Mesenchymal stem cell (in vitro differentiated cells and primary cell): ENCODE measurements at regions not wholly inside any gene's neighbourhood (a gene's known extent, or its start where the extent isn't known, plus 50 kb on each side); places are given as distances from the start of the nearest gene placed in this dataset.

Experiments
- DNase-seq: peaks from one replicate; pipeline ENCODE4 v3.0.0-alpha.2; 2013
- H2AFZ ChIP-seq: one replicate; pipeline ENCODE4 v1.6.1; 2013; ENCODE audit warnings: low read depth, mild to moderate bottlenecking, control low read depth, inconsistent platforms, low read length, moderate library complexity
- H2AK5ac ChIP-seq: 2 replicates; pipeline ENCODE4 v1.6.1; 2013; ENCODE audit warnings: low read length, moderate library complexity, mild to moderate bottlenecking, inconsistent platforms; ENCODE audit not compliant: severe bottlenecking
- H2BK120ac ChIP-seq: one replicate; pipeline ENCODE4 v1.6.1; 2013; ENCODE audit warnings: low read depth, mild to moderate bottlenecking, inconsistent platforms, low read length, moderate library complexity
- H2BK12ac ChIP-seq, 2 experiments: one replicate each; pipeline ENCODE4 v1.6.1; 2013; ENCODE audit warnings: inconsistent platforms in 2 of 2, low read length in 2 of 2, mild to moderate bottlenecking in 2 of 2, moderate library complexity in 2 of 2, control low read depth in 1 of 2
- H2BK15ac ChIP-seq: one replicate; pipeline ENCODE4 v1.6.1; 2013; ENCODE audit warnings: mild to moderate bottlenecking, low read depth, inconsistent platforms; ENCODE audit not compliant: poor library complexity, severe bottlenecking
- H2BK5ac ChIP-seq: 2 replicates; pipeline ENCODE4 v1.6.1; 2013; ENCODE audit warnings: low read depth, mild to moderate bottlenecking, low read length, control low read depth, inconsistent platforms; ENCODE audit not compliant: poor library complexity, severe bottlenecking
- H3K14ac ChIP-seq, 2 experiments: one replicate each; pipeline ENCODE4 v1.6.1; 2013; ENCODE audit warnings: inconsistent platforms in 2 of 2, low read length in 2 of 2, control low read depth in 1 of 2, mild to moderate bottlenecking in 1 of 2, moderate library complexity in 1 of 2
- H3K18ac ChIP-seq, 2 experiments: one replicate each; pipeline ENCODE4 v1.6.1; 2013; ENCODE audit warnings: inconsistent platforms in 2 of 2, low read length in 2 of 2, control low read depth in 1 of 2, low read depth in 1 of 2, mild to moderate bottlenecking in 1 of 2
- H3K23ac ChIP-seq, 2 experiments: one replicate each; pipeline ENCODE4 v1.6.1; 2013; ENCODE audit warnings: inconsistent platforms in 2 of 2, low read length in 2 of 2, mild to moderate bottlenecking in 2 of 2, moderate library complexity in 2 of 2, control low read depth in 1 of 2
- H3K27ac ChIP-seq: 2 replicates; pipeline ENCODE4 v1.5.1; 2013; ENCODE audit warnings: mild to moderate bottlenecking, moderate library complexity, low read length, control low read depth, inconsistent platforms; ENCODE audit not compliant: poor library complexity, severe bottlenecking
- H3K27me3 ChIP-seq, 2 experiments: 2 replicates each; pipeline versions ENCODE4 v1.6.1 to v1.7.0; 2013; ENCODE audit warnings: low read length in 2 of 2, mild to moderate bottlenecking in 2 of 2, moderate library complexity in 2 of 2, control low read depth in 1 of 2, inconsistent platforms in 1 of 2; ENCODE audit not compliant: control insufficient read depth in 1 of 2, insufficient read depth in 1 of 2
- H3K36me3 ChIP-seq, 2 experiments: 2 replicates each; pipeline versions ENCODE4 v1.6.1 to v1.7.0; 2013; ENCODE audit warnings: low read length in 2 of 2, control low read depth in 1 of 2, inconsistent platforms in 1 of 2, low read depth in 1 of 2, mild to moderate bottlenecking in 1 of 2; ENCODE audit not compliant: insufficient read depth in 2 of 2, control insufficient read depth in 1 of 2
- H3K4ac ChIP-seq, 2 experiments: one replicate each; pipeline ENCODE4 v1.6.1; 2013; ENCODE audit warnings: inconsistent platforms in 2 of 2, low read length in 2 of 2, mild to moderate bottlenecking in 2 of 2, moderate library complexity in 2 of 2, control low read depth in 1 of 2, low read depth in 1 of 2
- H3K4me1 ChIP-seq: 2 replicates; pipeline ENCODE4 v1.6.1; 2013; ENCODE audit warnings: low read depth, low read length, control low read depth; ENCODE audit not compliant: control insufficient read depth, insufficient read depth
- H3K4me2 ChIP-seq: 2 replicates; pipeline ENCODE4 v1.6.1; 2013; ENCODE audit warnings: low read length, mild to moderate bottlenecking, inconsistent platforms; ENCODE audit not compliant: poor library complexity, severe bottlenecking
- H3K4me3 ChIP-seq, 2 experiments: 2 replicates each; pipeline versions ENCODE4 v1.5.1 to v1.7.0; 2013; ENCODE audit warnings: low read length in 2 of 2, mild to moderate bottlenecking in 2 of 2, control low read depth in 1 of 2, low read depth in 1 of 2; ENCODE audit not compliant: insufficient read depth in 1 of 2
- H3K79me1 ChIP-seq: replicated peaks from 2 replicates; pipeline ENCODE4 v1.6.1; 2013; ENCODE audit warnings: mild to moderate bottlenecking, control low read depth, low read length, inconsistent platforms; ENCODE audit not compliant: poor library complexity, severe bottlenecking
- H3K9ac ChIP-seq: 2 replicates; pipeline ENCODE4 v1.7.0; 2013; ENCODE audit warnings: mild to moderate bottlenecking, low read length, moderate library complexity
- H3K9me3 ChIP-seq: 2 replicates; pipeline ENCODE4 v1.7.0; 2013; ENCODE audit warnings: mild to moderate bottlenecking, low read length; ENCODE audit not compliant: control insufficient read depth
- H4K8ac ChIP-seq: one replicate; pipeline ENCODE4 v1.6.1; 2013; ENCODE audit warnings: inconsistent platforms, mild to moderate bottlenecking, low read length, moderate library complexity
- H4K91ac ChIP-seq: one replicate; pipeline ENCODE4 v1.6.1; 2013; ENCODE audit warnings: mild to moderate bottlenecking, low read length, inconsistent platforms
- WGBS: methylation state at CpG from one replicate; pipeline ENCODE4 v1.1.7; 2013; ENCODE audit warnings: mixed read lengths; 5-methylcytosine and 5-hydroxymethylcytosine counted together

GRCh38 chr17:83152745-83153611 lies 73.6 kb downstream of the METRNL start:
- no peaks in the 10 kb centered on the region for H3K79me1 ChIP-seq
- H3K9me3 ChIP-seq, result no peaks in the 10 kb centered on the region
- no peak overlapping the region for H3K4ac ChIP-seq
- H3K4me3 ChIP-seq, result no peak overlapping the region
- H3K9ac ChIP-seq, result no peak overlapping the region
- H3K14ac ChIP-seq, result no peak overlapping the region
- no peak overlapping the region for H2BK120ac ChIP-seq
- H3K23ac ChIP-seq, result no peak overlapping the region
- no peak overlapping the region for H2BK15ac ChIP-seq
- no peak overlapping the region for H4K91ac ChIP-seq
- WGBS, result 93% methylated on average over 63 of the region's 64 CpGs
- DNase-seq, result no peak
- no peak overlapping the region for H3K4me2 ChIP-seq
- H3K36me3 ChIP-seq, result no peaks in the 10 kb centered on the region
- no peak overlapping the region for H3K18ac ChIP-seq
- no peak overlapping the region for H2BK5ac ChIP-seq
- no peaks in the 10 kb centered on the region for H3K27me3 ChIP-seq
- H3K4me1 ChIP-seq, result peaks cover 57% of the 10 kb centered on the region
- no peak overlapping the region for H4K8ac ChIP-seq
- no peak overlapping the region for H2AFZ ChIP-seq
- H3K27ac ChIP-seq, result no peak overlapping the region
- no peak overlapping the region for H2BK12ac ChIP-seq
- H2AK5ac ChIP-seq, result peak overlapping the region; percentile 87

- no peak overlapping the region for H3K4ac ChIP-seq
- H2BK15ac ChIP-seq, result no peak overlapping the region
- H4K91ac ChIP-seq, result no peak overlapping the region
- H3K79me1 ChIP-seq, result no peaks in the 10 kb centered on the region
- no peak overlapping the region for H2BK12ac ChIP-seq
- no peak overlapping the region for H3K14ac ChIP-seq
- H3K27ac ChIP-seq, result no peak overlapping the region
- no peak overlapping the region for H3K4me3 ChIP-seq
- no peak overlapping the region for H3K4me2 ChIP-seq
- H2BK120ac ChIP-seq, result no peak overlapping the region
- H3K9me3 ChIP-seq, result no peaks in the 10 kb centered on the region
- H2AK5ac ChIP-seq, result peak overlapping the region; percentile 50
- H3K23ac ChIP-seq, result no peak overlapping the region
- no peak overlapping the region for H2AFZ ChIP-seq
- no peak overlapping the region for H4K8ac ChIP-seq
- peaks cover 54% of the 10 kb centered on the region for H3K4me1 ChIP-seq
- no peak overlapping the region for H3K9ac ChIP-seq
- H3K27me3 ChIP-seq, result no peaks in the 10 kb centered on the region
- no peak overlapping the region for H3K18ac ChIP-seq
- 84% methylated on average over 27 of the region's 29 CpGs for WGBS
- H2BK5ac ChIP-seq, result no peak overlapping the region
- H3K36me3 ChIP-seq, result no peaks in the 10 kb centered on the region
- DNase-seq, result no peak
These were observed 74.4 kb downstream of the METRNL start for GRCh38 chr17:83153681-83154310.

- no peak for DNase-seq
- H4K91ac ChIP-seq, result no peak overlapping the region
- no peak overlapping the region for H4K8ac ChIP-seq
- peaks cover 51% of the 10 kb centered on the region for H3K4me1 ChIP-seq
- 78% methylated on average over 9 of the region's 9 CpGs for WGBS
- no peak overlapping the region for H2BK12ac ChIP-seq
- H2BK5ac ChIP-seq, result no peak overlapping the region
- no peak overlapping the region for H2AFZ ChIP-seq
- no peaks in the 10 kb centered on the region for H3K27me3 ChIP-seq
- no peak overlapping the region for H3K23ac ChIP-seq
- H3K4ac ChIP-seq, result no peak overlapping the region
- H3K27ac ChIP-seq, result no peak overlapping the region
- no peaks in the 10 kb centered on the region for H3K79me1 ChIP-seq
- H2BK120ac ChIP-seq, result no peak overlapping the region
- H3K4me2 ChIP-seq, result no peak overlapping the region
- no peaks in the 10 kb centered on the region for H3K36me3 ChIP-seq
- H3K9ac ChIP-seq, result no peak overlapping the region
- H2BK15ac ChIP-seq, result no peak overlapping the region
- H3K4me3 ChIP-seq, result no peak overlapping the region
- H2AK5ac ChIP-seq, result peak overlapping the region; percentile 42
- H3K14ac ChIP-seq, result no peak overlapping the region
- H3K9me3 ChIP-seq, result no peaks in the 10 kb centered on the region
- H3K18ac ChIP-seq, result no peak overlapping the region
These were observed 75.1 kb downstream of the METRNL start for GRCh38 chr17:83154311-83155127.
